ENCODE measurements at regions not wholly inside any gene's neighbourhood (a gene's known extent, or its start where the extent isn't known, plus 50 kb on each side); places are given as distances from the start of the nearest gene placed in this dataset.

DNA sequence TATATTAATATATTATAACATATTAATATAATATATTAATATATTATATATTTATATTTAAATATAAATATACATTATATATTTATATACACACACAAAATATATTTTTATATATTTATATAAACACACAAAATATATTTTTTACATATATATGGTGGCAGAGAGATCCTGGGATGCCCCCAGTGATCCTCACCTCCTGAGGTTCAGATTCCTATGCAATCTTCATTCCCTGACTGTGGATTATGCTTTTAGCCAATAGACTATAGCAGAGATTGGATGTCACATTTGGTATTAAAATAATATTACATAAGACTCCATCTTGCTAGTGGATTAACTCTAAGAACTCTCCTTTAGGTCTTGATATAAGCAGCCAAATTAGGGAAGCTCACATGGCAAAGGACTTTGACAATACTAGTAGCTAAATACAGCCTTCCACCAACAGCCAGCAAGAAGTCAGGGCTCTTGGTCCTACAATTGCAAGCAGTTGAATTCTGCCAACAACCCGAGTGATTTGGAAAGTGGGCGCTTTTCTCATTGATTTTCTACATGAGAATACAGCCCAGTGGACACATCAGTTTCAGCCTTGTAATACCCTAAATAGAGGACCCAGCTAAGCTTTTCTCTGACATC is 681.0 kb downstream of the C6orf118 start:
- H3K27ac ChIP-seq (ENCODE audit: extremely low read length, insufficient read depth, low read length), result no peak overlapping the region
- ATAC-seq (no peak), FAIRE-seq (no peak), DNase-seq (ENCODE audit: low spot score) (no peak)
- CTCF ChIA-PET (ENCODE audit: low intra/inter-chr PET ratio, low total read pairs), result no interaction called here
- TF ChIP-seq FOXK2 (IDR thresholded peaks at IDR 0.05), result no peak
- TF ChIP-seq ZNF660 (CRISPR knock-in tag; IDR thresholded peaks at IDR 0.05; ENCODE audit: borderline replicate concordance, low read depth), result no peak
- TF ChIP-seq AGO2 (optimal IDR thresholded peaks at IDR 0.05; ENCODE audit: low read depth, low read length), result no peak
- no peak for TF ChIP-seq ZNF30 (CRISPR knock-in tag; IDR thresholded peaks at IDR 0.05)
- TF ChIP-seq ZNF282 (IDR thresholded peaks at IDR 0.05; ENCODE audit: partially characterized antibody), result no peak
- TF ChIP-seq FOXC1 (CRISPR knock-in tag; IDR thresholded peaks at IDR 0.05; ENCODE audit: borderline replicate concordance), result no peak
- TF ChIP-seq CHD2 (IDR thresholded peaks at IDR 0.05; ENCODE audit: low read depth, low read length), result no peak
- TF ChIP-seq, protein P1, sequence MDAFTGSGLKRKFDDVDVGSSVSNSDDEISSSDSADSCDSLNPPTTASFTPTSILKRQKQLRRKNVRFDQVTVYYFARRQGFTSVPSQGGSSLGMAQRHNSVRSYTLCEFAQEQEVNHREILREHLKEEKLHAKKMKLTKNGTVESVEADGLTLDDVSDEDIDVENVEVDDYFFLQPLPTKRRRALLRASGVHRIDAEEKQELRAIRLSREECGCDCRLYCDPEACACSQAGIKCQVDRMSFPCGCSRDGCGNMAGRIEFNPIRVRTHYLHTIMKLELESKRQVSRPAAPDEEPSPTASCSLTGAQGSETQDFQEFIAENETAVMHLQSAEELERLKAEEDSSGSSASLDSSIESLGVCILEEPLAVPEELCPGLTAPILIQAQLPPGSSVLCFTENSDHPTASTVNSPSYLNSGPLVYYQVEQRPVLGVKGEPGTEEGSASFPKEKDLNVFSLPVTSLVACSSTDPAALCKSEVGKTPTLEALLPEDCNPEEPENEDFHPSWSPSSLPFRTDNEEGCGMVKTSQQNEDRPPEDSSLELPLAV (CRISPR knock-in tag; conservative IDR thresholded peaks at IDR 0.05; ENCODE audit: low read depth), result no peak
- TF ChIP-seq NPAS2 (CRISPR knock-in tag; IDR thresholded peaks at IDR 0.05; ENCODE audit: borderline replicate concordance), result no peak
- TF ChIP-seq ZMYM4 (CRISPR knock-in tag; IDR thresholded peaks at IDR 0.05), result no peak
- TF ChIP-seq NFATC3 (CRISPR knock-in tag; IDR thresholded peaks at IDR 0.05), result no peak
- TF ChIP-seq ZMAT3 (CRISPR knock-in tag; conservative IDR thresholded peaks at IDR 0.05), result no peak
- no peak for TF ChIP-seq ZNF510 (CRISPR knock-in tag; IDR thresholded peaks at IDR 0.05; ENCODE audit: low read depth)
- no peak for TF ChIP-seq ZSCAN12 (CRISPR knock-in tag; IDR thresholded peaks at IDR 0.05)
- TF ChIP-seq, protein P2, sequence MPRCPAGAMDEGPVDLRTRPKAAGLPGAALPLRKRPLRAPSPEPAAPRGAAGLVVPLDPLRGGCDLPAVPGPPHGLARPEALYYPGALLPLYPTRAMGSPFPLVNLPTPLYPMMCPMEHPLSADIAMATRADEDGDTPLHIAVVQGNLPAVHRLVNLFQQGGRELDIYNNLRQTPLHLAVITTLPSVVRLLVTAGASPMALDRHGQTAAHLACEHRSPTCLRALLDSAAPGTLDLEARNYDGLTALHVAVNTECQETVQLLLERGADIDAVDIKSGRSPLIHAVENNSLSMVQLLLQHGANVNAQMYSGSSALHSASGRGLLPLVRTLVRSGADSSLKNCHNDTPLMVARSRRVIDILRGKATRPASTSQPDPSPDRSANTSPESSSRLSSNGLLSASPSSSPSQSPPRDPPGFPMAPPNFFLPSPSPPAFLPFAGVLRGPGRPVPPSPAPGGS (CRISPR knock-in tag; IDR thresholded peaks at IDR 0.05), result no peak
- H4K20me1 ChIP-seq (ENCODE audit: insufficient read depth, low read length), result no peaks in the 10 kb centered on the region
- in situ Hi-C loops (cut with HindIII; ENCODE audit: extremely low pct_ligation_motif_present, low pct_unique_long_range_greater_than_20kb), result no loop called here
- H2AFZ ChIP-seq (ENCODE audit: low read length), result no peak overlapping the region
- H3K9me3 ChIP-seq (ENCODE audit: low read length), result peaks cover 69% of the 10 kb centered on the region
- no peak overlapping the region for H3K4me2 ChIP-seq (ENCODE audit: low read depth, low read length)
- H3K9ac ChIP-seq (ENCODE audit: insufficient read depth, low read depth, low read length), result no peak overlapping the region
- H3K79me2 ChIP-seq (ENCODE audit: insufficient read depth, low read length), result no peaks in the 10 kb centered on the region
- H3K4me3 ChIP-seq (replicated peaks in 1 of 3; ENCODE audit: insufficient read depth in 1 of 3, low read depth in 2 of 3, low read length in 3 of 3), result no peak overlapping the region
- BruUV-seq (replicated peaks), result no TSS peak
- 56% methylated on average over 2 of the region's 2 CpGs for WGBS (ENCODE audit: low lambda C conversion rate)
- no peaks in the 10 kb centered on the region for H3K27me3 ChIP-seq (ENCODE audit: control insufficient read depth in 1 of 2, insufficient read depth in 2 of 2, low read length in 2 of 2)
- POLR2A ChIA-PET, result no interaction called here
- H3K4me1 ChIP-seq (ENCODE audit: insufficient read depth, low read length), result no peaks in the 10 kb centered on the region
- no peaks in the 10 kb centered on the region for H3K36me3 ChIP-seq (replicated peaks in 1 of 2; ENCODE audit: control insufficient read depth in 1 of 2, insufficient read depth in 2 of 2, low read length in 2 of 2)
- intact Hi-C loops (cut with micrococcal nuclease; ENCODE audit: unreplicated experiment), result no loop called here

Measured in HepG2 (cell line).